HEK293 (cell line): ENCODE measurements at regions not wholly inside any gene's neighbourhood (a gene's known extent, or its start where the extent isn't known, plus 50 kb on each side); places are given as distances from the start of the nearest gene placed in this dataset.

ENCODE experiments used
- CTCF ChIA-PET: fragments of 350-600 bp; formaldehyde crosslinking; extraction: SDS; loops from one replicate; lab custom pipeline; 2021; ENCODE audit warnings: antibody characterized with exemption; lab: Yijun Ruan, JAX
- POLR2A ChIA-PET: fragments of 300-600 bp; formaldehyde crosslinking; extraction: SDS; loops from one replicate; lab custom pipeline; 2020; ENCODE audit warnings: antibody characterized with exemption, inconsistent platforms; lab: Yijun Ruan, JAX
- H3K27ac ChIP-seq: fragments of 200-500 bp; sonication (Bioruptor generic); 2 replicates; pipeline ENCODE4 v1.5.1; 2014; ENCODE audit warnings: low read depth, low read length, control low read depth, inconsistent platforms; ENCODE audit errors: extremely low read depth
- H3K36me3 ChIP-seq, 2 experiments: fragments of 200-500 bp in 1 of 2; sonication (Bioruptor generic) in 1 of 2; 1 replicate in 1 of 2; 2 replicates in 1 of 2; pipeline ENCODE4 v1.5.1; 2014 to 2017; ENCODE audit warnings: inconsistent platforms in 2 of 2, low read length in 2 of 2; ENCODE audit not compliant: control insufficient read depth in 2 of 2, insufficient read depth in 1 of 2
- H3K4me1 ChIP-seq: fragments of 200-500 bp; sonication (Bioruptor generic); 2 replicates; pipeline ENCODE4 v1.5.1; 2014; ENCODE audit warnings: mild to moderate bottlenecking, low read length, inconsistent platforms; ENCODE audit not compliant: control insufficient read depth, insufficient read depth
- H3K4me3 ChIP-seq: 2 replicates; pipeline ENCODE4 v1.5.1; 2011; ENCODE audit warnings: low read depth, mild to moderate bottlenecking, control low read depth, low read length, moderate library complexity
- H3K9me3 ChIP-seq: fragments of 200-500 bp; sonication (Bioruptor generic); 2 replicates; pipeline ENCODE4 v1.5.1; 2014; ENCODE audit warnings: low read depth, low read length, inconsistent platforms; ENCODE audit not compliant: control insufficient read depth, insufficient read depth
- ATF2 ChIP-seq: fragments of 450-650 bp; formaldehyde crosslinking; IDR thresholded peaks from 2 replicates; pipeline ENCODE4 v1.5.1; 2016; ENCODE audit warnings: missing biosample characterization, missing genetic modification characterization, low read depth
- GLIS1 ChIP-seq: fragments of 450-650 bp; formaldehyde crosslinking; IDR thresholded peaks from 2 replicates; pipeline ENCODE4 v1.5.1; 2016; ENCODE audit warnings: missing biosample characterization, missing genetic modification characterization
- MYNN ChIP-seq: fragments of 450-650 bp; formaldehyde crosslinking; IDR thresholded peaks from 2 replicates; pipeline ENCODE4 v1.5.1; 2016; ENCODE audit warnings: missing biosample characterization, missing genetic modification characterization, borderline replicate concordance
- OVOL3 ChIP-seq: fragments of 450-650 bp; formaldehyde crosslinking; IDR thresholded peaks from 2 replicates; pipeline ENCODE4 v1.5.1; 2016; ENCODE audit warnings: missing biosample characterization, missing genetic modification characterization
- SP7 ChIP-seq: fragments of 450-650 bp; formaldehyde crosslinking; IDR thresholded peaks from 2 replicates; pipeline ENCODE4 v1.5.1; 2016; ENCODE audit warnings: missing biosample characterization, missing genetic modification characterization
- TSHZ1 ChIP-seq: fragments of 450-650 bp; formaldehyde crosslinking; IDR thresholded peaks from 2 replicates; pipeline ENCODE4 v1.5.1; 2016; ENCODE audit warnings: missing biosample characterization, missing genetic modification characterization, borderline replicate concordance
- ZBTB1 ChIP-seq: fragments of 450-650 bp; formaldehyde crosslinking; IDR thresholded peaks from 2 replicates; pipeline ENCODE4 v1.5.1; 2016; ENCODE audit warnings: missing biosample characterization, missing genetic modification characterization
- ZNF138 ChIP-seq: fragments of 450-650 bp; formaldehyde crosslinking; IDR thresholded peaks from 2 replicates; pipeline ENCODE4 v1.5.1; 2016; ENCODE audit warnings: missing biosample characterization, missing genetic modification characterization, borderline replicate concordance
- ZNF157 ChIP-seq: fragments of 450-650 bp; formaldehyde crosslinking; IDR thresholded peaks from 2 replicates; pipeline ENCODE4 v1.5.1; 2016; ENCODE audit warnings: missing biosample characterization, missing genetic modification characterization
- ZNF16 ChIP-seq: fragments of 450-650 bp; formaldehyde crosslinking; IDR thresholded peaks from 2 replicates; pipeline ENCODE4 v1.5.1; 2016; ENCODE audit warnings: low read depth, missing biosample characterization, missing genetic modification characterization
- ZNF184 ChIP-seq: fragments of 450-650 bp; IDR thresholded peaks from 2 replicates; pipeline ENCODE4 v1.5.1; 2018; ENCODE audit warnings: missing biosample characterization, mild to moderate bottlenecking, missing genetic modification characterization
- ZNF202 ChIP-seq: fragments of 450-650 bp; formaldehyde crosslinking; IDR thresholded peaks from 2 replicates; pipeline ENCODE4 v1.5.1; 2016; ENCODE audit warnings: missing biosample characterization, missing genetic modification characterization, borderline replicate concordance
- ZNF24 ChIP-seq: fragments of 450-650 bp; formaldehyde crosslinking; IDR thresholded peaks from 2 replicates; pipeline ENCODE4 v1.5.1; 2016; ENCODE audit warnings: missing biosample characterization, missing genetic modification characterization
- ZNF248 ChIP-seq: fragments of 450-650 bp; formaldehyde crosslinking; IDR thresholded peaks from 2 replicates; pipeline ENCODE4 v1.5.1; 2017; ENCODE audit warnings: missing biosample characterization, missing genetic modification characterization
- ZNF394 ChIP-seq: fragments of 450-650 bp; formaldehyde crosslinking; IDR thresholded peaks from 2 replicates; pipeline ENCODE4 v1.5.1; 2016; ENCODE audit warnings: missing biosample characterization, missing genetic modification characterization, mild to moderate bottlenecking, moderate library complexity, borderline replicate concordance
- ZNF549 ChIP-seq: fragments of 450-650 bp; IDR thresholded peaks from 2 replicates; pipeline ENCODE4 v1.5.1; 2018; ENCODE audit warnings: missing biosample characterization, missing genetic modification characterization, mild to moderate bottlenecking, inconsistent platforms, moderate library complexity
- ZNF610 ChIP-seq: fragments of 450-650 bp; formaldehyde crosslinking; IDR thresholded peaks from 2 replicates; pipeline ENCODE4 v1.5.1; 2016; ENCODE audit warnings: missing biosample characterization, missing genetic modification characterization, borderline replicate concordance
- ZNF658 ChIP-seq: fragments of 450-650 bp; formaldehyde crosslinking; IDR thresholded peaks from 2 replicates; pipeline ENCODE4; 2016; ENCODE audit warnings: missing biosample characterization, missing genetic modification characterization
- ZNF664 ChIP-seq: fragments of 450-650 bp; formaldehyde crosslinking; IDR thresholded peaks from 2 replicates; pipeline ENCODE4 v1.5.1; 2016; ENCODE audit warnings: missing biosample characterization, missing genetic modification characterization
- ZNF776 ChIP-seq: fragments of 450-650 bp; formaldehyde crosslinking; IDR thresholded peaks from 2 replicates; pipeline ENCODE4 v1.5.0; 2017; ENCODE audit warnings: missing biosample characterization, missing genetic modification characterization, borderline replicate concordance
- ZNF791 ChIP-seq: fragments of 450-650 bp; formaldehyde crosslinking; IDR thresholded peaks from 2 replicates; pipeline ENCODE4 v1.5.1; 2016; ENCODE audit warnings: missing biosample characterization, missing genetic modification characterization
- TF ChIP-seq, protein P1 (sequence below): fragments of 450-650 bp; formaldehyde crosslinking; IDR thresholded peaks from 2 replicates; pipeline ENCODE4 v1.5.1; 2016; ENCODE audit warnings: missing biosample characterization, missing genetic modification characterization

DNA sequence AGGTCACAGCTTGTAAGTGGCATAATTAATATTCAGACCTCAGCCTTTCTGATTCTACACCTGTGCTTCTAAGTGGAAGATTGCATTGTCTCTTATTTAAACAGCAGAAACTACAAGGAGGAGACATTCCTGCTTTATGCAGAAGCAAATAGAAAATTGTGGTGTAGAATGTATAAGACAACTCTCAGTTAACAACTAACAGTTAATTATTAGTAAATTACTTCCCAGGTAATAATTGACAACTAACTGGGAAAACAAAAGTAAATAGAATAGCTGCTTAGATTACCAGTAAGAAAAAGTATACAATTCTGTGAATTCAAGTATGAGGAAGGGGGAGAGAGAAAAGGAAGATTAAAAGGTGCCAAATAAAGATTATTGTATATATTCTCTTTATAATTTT lies 1210.5 kb upstream of the GYPC start:
- POLR2A ChIA-PET: no interaction called here
- CTCF ChIA-PET: interaction anchor here (0.6 to 0.7 kb wide), 2 partner anchors 13 to 71 kb away, joined by 3 read pairs; no protein-coding TSS in a partner anchor
- no peaks in the 10 kb centered on the region for H3K4me1 ChIP-seq

DNA sequence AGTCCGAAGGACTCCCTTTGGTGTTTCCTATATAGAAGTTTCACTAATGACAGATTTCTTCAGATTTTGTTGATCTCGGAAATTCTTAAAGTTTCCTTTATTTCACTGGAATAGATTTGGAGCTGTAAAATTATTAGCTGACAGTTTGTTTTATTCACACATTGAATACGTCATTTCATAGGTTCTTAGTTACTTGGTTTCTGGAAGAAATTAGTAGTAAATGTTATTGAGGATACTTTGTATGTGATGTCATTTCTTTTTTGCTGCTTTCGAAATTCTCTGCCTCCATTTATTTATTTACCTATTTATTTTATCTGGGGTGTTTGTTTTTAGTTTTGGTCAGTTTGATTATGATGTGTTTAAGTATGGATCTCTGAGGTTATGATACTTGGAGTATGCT lies 1205.9 kb upstream of the GYPC start:
- Histone ChIP-seq H3K9me3 (no peaks in the 10 kb centered on the region), H3K4me1 (no peaks in the 10 kb centered on the region), H3K4me3 (no peak overlapping the region), H3K27ac (no peak overlapping the region), H3K36me3 (no peaks in the 10 kb centered on the region)
- TF ChIP-seq ZNF658 (no peak), ZNF138 (tag by site-specific recombination) (no peak), ZNF202 (tag by site-specific recombination) (no peak), ZNF157 (tag by site-specific recombination) (no peak), MYNN (no peak), ZNF776 (tag by site-specific recombination) (no peak), ZBTB1 (no peak), TSHZ1 (tag by site-specific recombination) (no peak), ZNF16 (no peak), OVOL3 (no peak), ATF2 (no peak), ZNF610 (tag by site-specific recombination) (no peak), ZNF664 (tag by site-specific recombination) (no peak)
- TF ChIP-seq, protein P1, sequence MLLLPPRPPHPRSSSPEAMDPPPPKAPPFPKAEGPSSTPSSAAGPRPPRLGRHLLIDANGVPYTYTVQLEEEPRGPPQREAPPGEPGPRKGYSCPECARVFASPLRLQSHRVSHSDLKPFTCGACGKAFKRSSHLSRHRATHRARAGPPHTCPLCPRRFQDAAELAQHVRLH (tag by site-specific recombination): no peak
- POLR2A ChIA-PET: no interaction called here
- CTCF ChIA-PET: no interaction called here

More for the DNA sequence above, 1210.5 kb upstream of the GYPC start:
- Histone ChIP-seq H3K4me3 (no peak overlapping the region), H3K9me3 (no peaks in the 10 kb centered on the region), H3K36me3 (no peaks in the 10 kb centered on the region), H3K27ac (no peak overlapping the region)
- TF ChIP-seq GLIS1 (tag by site-specific recombination) (no peak), ZNF549 (no peak), ZNF24 (tag by site-specific recombination) (no peak), ZNF184 (tag by site-specific recombination) (no peak), SP7 (tag by site-specific recombination) (no peak), ZNF248 (tag by site-specific recombination) (no peak), ZNF791 (no peak), ZNF394 (tag by site-specific recombination) (no peak)
